Endodermal cell (in vitro differentiated cells): ENCODE measurements at regions not wholly inside any gene's neighbourhood (a gene's known extent, or its start where the extent isn't known, plus 50 kb on each side); places are given as distances from the start of the nearest gene placed in this dataset.

Source experiments
- DNase-seq: peaks from one replicate; pipeline ENCODE4 v3.0.0-alpha.2; 2017
- H3K27ac ChIP-seq: 2 replicates; pipeline ENCODE4 v1.5.1; 2013; ENCODE audit warnings: mild to moderate bottlenecking, low read depth, low read length, moderate library complexity
- H3K27me3 ChIP-seq: 2 replicates; pipeline ENCODE4 v1.6.1; 2013; ENCODE audit warnings: mild to moderate bottlenecking, low read length, moderate library complexity; ENCODE audit not compliant: insufficient read depth, control insufficient read depth, poor library complexity, severe bottlenecking
- H3K36me3 ChIP-seq: 2 replicates; pipeline ENCODE4 v1.7.0; 2013; ENCODE audit warnings: mild to moderate bottlenecking, low read length, moderate library complexity; ENCODE audit not compliant: control insufficient read depth, insufficient read depth
- H3K4me1 ChIP-seq: one replicate; pipeline ENCODE4 v1.7.0; 2013; ENCODE audit warnings: low read length; ENCODE audit not compliant: control insufficient read depth, insufficient read depth
- H3K4me3 ChIP-seq: 2 replicates; pipeline ENCODE4 v1.5.1; 2013; ENCODE audit warnings: mild to moderate bottlenecking, low read length, moderate library complexity
- H3K9ac ChIP-seq: 2 replicates; pipeline ENCODE4 v1.6.1; 2013; ENCODE audit warnings: mild to moderate bottlenecking, low read length, moderate library complexity; ENCODE audit not compliant: poor library complexity, severe bottlenecking; ENCODE audit errors: extremely low read depth
- H3K9me3 ChIP-seq: 2 replicates; pipeline ENCODE4 v1.6.1; 2013; ENCODE audit warnings: mild to moderate bottlenecking, low read length, moderate library complexity; ENCODE audit not compliant: control insufficient read depth
- H3K27ac Mint-ChIP-seq: 2 replicates; pipeline ENCODE4 v1.8.0; 2020; ENCODE audit warnings: mixed read lengths
- H3K27me3 Mint-ChIP-seq: 2 replicates; pipeline ENCODE4 v1.8.0; 2021; ENCODE audit warnings: mild to moderate bottlenecking, mixed read lengths; ENCODE audit not compliant: insufficient read depth
- H3K36me3 Mint-ChIP-seq: 2 replicates; pipeline ENCODE4 v1.8.0; 2020; ENCODE audit warnings: low read depth, mixed read lengths
- H3K4me1 Mint-ChIP-seq: 2 replicates; pipeline ENCODE4 v1.8.0; 2020; ENCODE audit warnings: mixed read lengths
- H3K4me3 Mint-ChIP-seq: 2 replicates; pipeline ENCODE4 v1.8.0; 2020; ENCODE audit warnings: mild to moderate bottlenecking, moderate library complexity, mixed read lengths
- H3K9me3 Mint-ChIP-seq: 2 replicates; pipeline ENCODE4 v1.8.0; 2020; ENCODE audit warnings: mild to moderate bottlenecking, mixed read lengths
- WGBS, 2 experiments: methylation state at CpG; one replicate each; pipeline versions ENCODE4 v1.1.5 to v1.1.7; 2013; ENCODE audit warnings: missing lambda C conversion rate in 2 of 2, mixed read lengths in 1 of 2; ENCODE audit not compliant: insufficient coverage in 1 of 2, insufficient read length in 1 of 2; 5-methylcytosine and 5-hydroxymethylcytosine counted together
- TF ChIP-seq, protein P1 (sequence below): fragments of 200-600 bp; sonication (generic); conservative IDR thresholded peaks from 2 replicates; pipeline ENCODE4 v1.5.0; 2021; ENCODE audit warnings: antibody characterized with exemption, mild to moderate bottlenecking

DNA sequence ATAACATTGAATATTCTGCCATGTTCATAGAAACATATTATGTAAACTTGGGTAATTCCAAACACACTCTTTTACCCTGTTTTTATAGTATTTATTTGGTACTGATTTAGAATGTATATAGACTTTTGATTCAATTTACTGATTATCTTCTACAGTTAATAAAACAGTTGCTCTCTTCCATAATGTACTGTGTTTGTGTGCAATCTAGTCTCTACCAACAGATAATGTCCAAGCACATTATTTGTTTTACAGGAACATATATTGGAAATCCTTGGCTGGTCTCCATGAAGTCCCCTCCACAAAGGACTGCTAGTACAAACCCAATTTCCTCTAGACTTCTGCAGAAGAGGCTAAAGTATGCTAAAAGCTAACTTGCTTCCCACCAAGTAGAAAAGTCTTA, 386.6 kb downstream of the RND3 start:
- Mint-ChIP-seq H3K27me3 (no peaks in the 10 kb centered on the region), H3K36me3 (no peaks in the 10 kb centered on the region), H3K9me3 (peaks cover 6% of the 10 kb centered on the region), H3K4me1 (peaks cover 5% of the 10 kb centered on the region), H3K4me3 (no peak overlapping the region), H3K27ac (no peak overlapping the region)
- Histone ChIP-seq H3K9ac (no peak overlapping the region), H3K27me3 (no peaks in the 10 kb centered on the region), H3K4me1 (peaks cover 6% of the 10 kb centered on the region), H3K4me3 (no peak overlapping the region), H3K27ac (no peak overlapping the region), H3K9me3 (no peaks in the 10 kb centered on the region), H3K36me3 (no peaks in the 10 kb centered on the region)
- TF ChIP-seq, protein P1, sequence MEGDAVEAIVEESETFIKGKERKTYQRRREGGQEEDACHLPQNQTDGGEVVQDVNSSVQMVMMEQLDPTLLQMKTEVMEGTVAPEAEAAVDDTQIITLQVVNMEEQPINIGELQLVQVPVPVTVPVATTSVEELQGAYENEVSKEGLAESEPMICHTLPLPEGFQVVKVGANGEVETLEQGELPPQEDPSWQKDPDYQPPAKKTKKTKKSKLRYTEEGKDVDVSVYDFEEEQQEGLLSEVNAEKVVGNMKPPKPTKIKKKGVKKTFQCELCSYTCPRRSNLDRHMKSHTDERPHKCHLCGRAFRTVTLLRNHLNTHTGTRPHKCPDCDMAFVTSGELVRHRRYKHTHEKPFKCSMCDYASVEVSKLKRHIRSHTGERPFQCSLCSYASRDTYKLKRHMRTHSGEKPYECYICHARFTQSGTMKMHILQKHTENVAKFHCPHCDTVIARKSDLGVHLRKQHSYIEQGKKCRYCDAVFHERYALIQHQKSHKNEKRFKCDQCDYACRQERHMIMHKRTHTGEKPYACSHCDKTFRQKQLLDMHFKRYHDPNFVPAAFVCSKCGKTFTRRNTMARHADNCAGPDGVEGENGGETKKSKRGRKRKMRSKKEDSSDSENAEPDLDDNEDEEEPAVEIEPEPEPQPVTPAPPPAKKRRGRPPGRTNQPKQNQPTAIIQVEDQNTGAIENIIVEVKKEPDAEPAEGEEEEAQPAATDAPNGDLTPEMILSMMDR: no peak
- no peak for DNase-seq

DNA sequence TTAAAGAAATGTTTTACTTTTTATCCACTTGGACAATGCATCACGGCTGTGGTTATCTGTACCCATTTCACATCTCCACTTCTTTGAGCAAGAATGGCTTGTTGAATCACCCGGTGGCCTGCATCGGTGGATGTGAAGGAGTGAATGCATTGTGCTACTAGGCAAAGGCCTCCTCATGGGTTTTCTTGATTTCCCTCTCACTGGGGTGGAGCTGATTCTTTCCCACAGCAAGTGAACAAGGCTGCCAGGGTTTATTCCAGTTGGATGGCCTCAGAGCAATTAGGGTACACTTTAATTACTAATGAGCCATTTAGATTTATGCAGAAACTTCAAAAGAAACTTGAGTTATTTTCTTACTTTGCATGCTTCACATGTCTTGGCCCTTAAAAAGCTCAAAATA, 387.1 kb downstream of the RND3 start:
- Histone ChIP-seq H3K4me3 (no peak overlapping the region), H3K4me1 (peaks cover 6% of the 10 kb centered on the region), H3K36me3 (no peaks in the 10 kb centered on the region), H3K9ac (no peak overlapping the region), H3K27ac (no peak overlapping the region), H3K27me3 (no peaks in the 10 kb centered on the region), H3K9me3 (no peaks in the 10 kb centered on the region)
- Mint-ChIP-seq H3K36me3 (no peaks in the 10 kb centered on the region), H3K27me3 (no peaks in the 10 kb centered on the region), H3K4me1 (peaks cover 5% of the 10 kb centered on the region), H3K27ac (no peak overlapping the region), H3K9me3 (peaks cover 5% of the 10 kb centered on the region), H3K4me3 (no peak overlapping the region)
- TF ChIP-seq, protein P1: no peak
- WGBS, 2 experiments: 95% methylated on average over 3 of the region's 3 CpGs; no CpG with 5 or more reads in 1 of the 2 experiments
- no peak for DNase-seq

DNA sequence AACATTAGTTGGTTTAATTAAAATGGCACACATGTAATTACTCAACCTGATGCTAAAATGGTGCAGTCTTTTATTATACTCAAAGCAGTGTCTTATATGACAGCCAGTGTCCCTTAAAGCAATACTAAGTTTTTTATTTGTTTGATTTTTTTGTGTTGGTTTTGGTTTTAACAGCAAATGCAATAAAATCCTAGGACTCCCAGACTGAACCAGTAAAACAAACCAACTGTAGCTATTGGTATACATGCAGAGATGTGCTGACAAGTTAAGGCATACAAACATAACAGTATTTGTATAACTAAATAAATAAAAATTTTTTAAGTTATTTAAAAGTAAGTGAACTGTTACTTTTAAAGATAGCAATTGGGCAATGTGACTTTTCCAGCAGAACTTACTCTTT, 387.7 kb downstream of the RND3 start:
- H3K4me3 Mint-ChIP-seq: no peak overlapping the region
- H3K4me1 ChIP-seq: peaks cover 6% of the 10 kb centered on the region
- H3K4me1 Mint-ChIP-seq: peaks cover 5% of the 10 kb centered on the region
- no peaks in the 10 kb centered on the region for H3K36me3 Mint-ChIP-seq
- H3K9me3 ChIP-seq: no peaks in the 10 kb centered on the region
- no peaks in the 10 kb centered on the region for H3K9me3 Mint-ChIP-seq
- no peak for DNase-seq
- no peak overlapping the region for H3K27ac Mint-ChIP-seq
- TF ChIP-seq, protein P1: no peak
- no peak overlapping the region for H3K4me3 ChIP-seq
- H3K9ac ChIP-seq: no peak overlapping the region
- no peaks in the 10 kb centered on the region for H3K36me3 ChIP-seq
- no peak overlapping the region for H3K27ac ChIP-seq
- no peaks in the 10 kb centered on the region for H3K27me3 ChIP-seq
- H3K27me3 Mint-ChIP-seq: no peaks in the 10 kb centered on the region
